Suppressor macrophage treated with lipopolysaccharide for 1 hour (primary cell): ENCODE measurements at regions not wholly inside any gene's neighbourhood (a gene's known extent, or its start where the extent isn't known, plus 50 kb on each side); places are given as distances from the start of the nearest gene placed in this dataset.
"Not testable (repeated sequence)": the region's sequence is repeated elsewhere in the genome, so short reads cannot be mapped to it uniquely, and the experiment has no call there.

ENCODE experiments used
- DNase-seq, 3 donors: peaks; one replicate each; pipeline ENCODE4 v3.0.0-alpha.2; 2020 to 2022

- no peak for DNase-seq
Observed at GRCh38 chr12:24505366-24506015, 443.4 kb downstream of the BCAT1 start.

DNA sequence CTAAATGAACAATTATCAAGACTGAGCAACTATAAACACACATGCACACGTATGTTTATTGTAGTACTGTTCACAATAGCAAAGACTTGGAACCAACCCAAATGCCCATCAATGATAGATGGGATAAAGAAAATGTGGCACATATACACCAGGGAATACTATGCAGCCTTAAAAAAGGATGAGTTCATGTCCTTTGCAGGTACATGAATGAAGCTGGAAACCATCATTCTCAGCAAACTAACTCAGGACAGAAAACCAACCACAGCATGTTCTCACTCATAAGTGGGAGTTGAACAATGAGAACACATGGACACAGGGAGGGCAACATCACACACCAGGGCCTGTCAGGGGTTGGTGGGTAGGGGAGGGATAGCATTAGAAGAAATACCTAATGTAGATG, 445.4 kb downstream of the BCAT1 start:
- not testable (repeated sequence) for DNase-seq

- no peak for DNase-seq
Observed at GRCh38 chr12:24500831-24501230, 448.1 kb downstream of the BCAT1 start.

- no peak for DNase-seq
Observed at GRCh38 chr12:24500421-24500820, 448.5 kb downstream of the BCAT1 start.

DNA sequence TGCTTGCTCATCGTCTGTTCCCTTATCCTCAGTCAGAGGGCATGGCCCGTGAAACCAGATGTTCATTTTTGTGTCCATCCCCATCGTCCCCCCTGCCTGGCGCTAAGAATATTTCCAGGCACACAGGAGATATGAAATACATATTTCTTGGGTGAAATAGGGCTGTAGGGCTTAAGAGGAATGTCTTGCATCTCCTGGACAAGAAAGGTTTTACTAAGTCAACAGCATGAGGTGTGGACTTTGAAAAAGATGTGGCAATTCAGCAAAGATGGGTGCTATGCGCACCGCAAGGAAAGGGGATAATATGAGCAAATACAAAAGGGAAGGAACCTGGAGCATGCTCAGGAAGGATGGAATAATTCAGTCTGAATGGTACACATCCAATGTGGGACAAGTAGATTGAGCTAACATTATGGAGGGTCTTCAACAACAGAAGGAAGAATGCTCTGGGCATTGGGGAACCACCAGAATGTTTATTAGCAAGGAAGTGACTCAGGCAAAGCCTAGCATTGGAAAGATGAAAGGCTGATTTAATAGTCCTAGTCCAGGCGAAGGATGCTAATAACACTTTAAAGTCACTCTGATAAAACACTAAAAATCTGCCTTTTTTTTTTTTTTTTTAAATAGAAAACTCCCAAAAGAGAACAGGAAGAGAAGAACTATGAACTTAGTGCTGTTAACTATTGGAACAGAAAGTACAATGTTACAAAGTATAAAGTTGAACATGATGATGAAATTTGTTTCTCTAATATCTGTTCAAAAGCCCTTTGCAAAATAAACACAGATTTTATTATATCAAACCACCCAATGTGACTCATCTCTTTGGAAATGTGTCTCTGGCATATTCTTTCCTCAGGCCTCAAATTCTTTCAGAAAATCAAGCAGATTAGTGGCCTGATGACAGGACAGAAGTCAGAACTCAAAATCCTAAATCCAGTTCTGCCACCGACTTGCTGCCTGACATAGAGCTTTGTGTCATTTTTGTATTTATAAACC, 449.5 kb downstream of the BCAT1 start:
- DNase-seq: no peak

GRCh38 chr12:24496755-24497154, 452.1 kb downstream of the BCAT1 start:
- DNase-seq: no peak

- DNase-seq: no peak
Observed at GRCh38 chr12:24494401-24494800, 454.5 kb downstream of the BCAT1 start.

DNA sequence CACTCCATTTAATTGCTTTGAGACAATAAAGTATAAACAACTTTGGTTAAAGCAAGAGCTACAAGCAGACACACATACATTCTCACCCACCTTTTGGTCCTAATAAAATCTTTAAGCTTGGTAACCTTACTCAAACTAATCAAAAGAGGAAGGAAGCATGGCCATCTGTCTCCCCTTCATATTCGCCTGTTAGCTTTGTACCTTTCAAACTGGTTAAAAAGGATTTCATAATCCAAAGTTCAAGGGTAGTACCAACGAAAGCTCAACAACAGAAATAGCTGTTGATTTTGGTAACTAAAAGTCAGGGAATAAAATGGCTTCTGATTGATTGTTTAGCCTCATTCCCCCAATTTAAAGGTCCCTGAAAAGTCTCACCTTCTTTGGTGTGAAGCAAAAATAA, 456.9 kb downstream of the BCAT1 start:
- no peak for DNase-seq

- DNase-seq: no peak
Observed at GRCh38 chr12:24489939-24490338, 459.0 kb downstream of the BCAT1 start.

DNA sequence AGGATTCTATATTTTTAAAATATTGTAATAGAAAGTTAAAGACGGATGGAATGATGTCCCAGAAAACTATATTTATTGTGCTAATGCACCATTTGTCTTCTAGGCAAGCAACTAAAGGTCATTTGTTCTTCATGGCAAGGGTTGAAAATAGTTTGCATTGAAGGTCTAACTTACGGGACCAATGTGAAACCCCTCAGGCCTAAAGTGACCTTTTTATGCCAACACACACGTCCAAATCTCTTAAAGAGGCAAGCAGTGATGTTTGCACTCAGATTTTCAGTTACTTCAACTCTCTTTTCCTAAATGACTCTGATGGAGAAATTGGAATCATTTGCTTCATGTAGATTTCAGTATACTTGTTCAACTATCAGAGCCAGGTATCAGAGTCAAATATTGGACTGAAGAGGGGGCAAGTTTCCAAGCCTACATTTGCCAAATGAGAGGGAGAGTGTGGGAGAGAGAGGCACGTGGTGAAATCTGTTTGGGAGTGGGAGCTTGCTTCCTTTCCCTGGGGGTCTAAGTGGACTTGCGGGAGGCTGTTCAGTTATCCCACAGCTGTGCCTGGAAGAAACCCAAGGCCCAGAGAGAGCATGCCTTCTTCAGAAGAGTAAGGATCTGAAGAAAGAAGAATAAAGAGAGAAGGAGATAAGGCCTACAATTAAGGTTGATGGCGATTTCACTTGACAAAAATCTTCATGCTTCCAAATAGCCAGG, 459.8 kb downstream of the BCAT1 start:
- no peak for DNase-seq

- no peak for DNase-seq
Observed at GRCh38 chr12:24488091-24488596, 460.8 kb downstream of the BCAT1 start.

GRCh38 chr12:24487606-24488005, 461.3 kb downstream of the BCAT1 start:
- DNase-seq: no peak

DNA sequence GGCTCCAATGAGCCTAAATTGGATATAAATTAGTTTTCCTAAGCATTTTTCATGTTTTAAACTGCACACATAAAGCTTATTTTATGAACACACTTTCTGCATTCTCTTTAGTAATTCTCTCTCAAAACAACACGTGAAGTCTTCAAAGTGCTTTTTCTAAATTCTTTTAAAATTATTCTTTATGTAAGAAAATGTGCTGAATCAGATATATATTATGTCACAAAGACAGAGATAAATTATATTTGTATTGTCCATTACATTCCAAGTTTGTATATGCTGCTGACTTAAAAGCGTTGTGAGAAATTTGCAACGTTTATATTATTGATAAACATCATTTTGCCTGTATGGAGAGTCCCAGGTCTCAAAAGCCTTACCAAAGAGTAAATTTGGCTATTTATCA, 465.2 kb downstream of the BCAT1 start:
- DNase-seq: no peak

DNA sequence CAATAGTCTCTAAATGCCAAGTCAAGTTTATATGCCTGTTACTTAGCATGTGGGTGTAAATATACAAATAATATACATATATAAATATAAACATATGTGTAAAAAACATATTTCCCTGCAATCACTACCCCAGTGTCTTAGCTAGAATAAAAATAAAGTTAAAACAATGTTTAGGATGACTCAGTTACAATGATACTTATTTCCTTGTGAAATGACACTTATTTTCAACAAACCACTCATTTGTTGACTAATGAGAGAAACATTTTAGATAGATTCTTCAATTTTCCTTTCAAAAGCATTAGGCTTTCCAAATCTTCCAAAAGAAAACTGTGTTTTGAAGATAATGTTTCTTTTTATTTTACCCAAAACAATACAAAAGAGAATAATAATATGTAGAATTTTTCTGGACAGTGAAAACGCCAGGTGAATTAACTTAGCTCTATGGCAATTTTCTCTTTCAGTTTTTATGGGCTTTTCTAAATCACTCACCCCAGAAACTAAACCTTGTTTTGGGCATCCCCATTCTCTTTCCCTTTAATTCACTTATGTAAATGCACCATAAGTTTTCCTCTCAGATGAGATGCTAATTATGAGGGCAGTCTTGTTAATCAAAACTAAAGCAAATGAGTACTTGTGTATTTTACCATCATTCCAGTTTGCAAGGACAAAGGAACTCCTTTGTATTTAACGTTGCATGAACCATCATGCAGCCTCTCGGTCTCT, 465.9 kb downstream of the BCAT1 start:
- no peak for DNase-seq

- no peak for DNase-seq
Observed at GRCh38 chr12:24482044-24482443, 466.9 kb downstream of the BCAT1 start.

- DNase-seq: peak; percentile 10 to 29 (median 28)
Observed at GRCh38 chr12:24480766-24481449, 468.0 kb downstream of the BCAT1 start.

GRCh38 chr12:24479131-24479530, 469.8 kb downstream of the BCAT1 start:
- no peak for DNase-seq

DNA sequence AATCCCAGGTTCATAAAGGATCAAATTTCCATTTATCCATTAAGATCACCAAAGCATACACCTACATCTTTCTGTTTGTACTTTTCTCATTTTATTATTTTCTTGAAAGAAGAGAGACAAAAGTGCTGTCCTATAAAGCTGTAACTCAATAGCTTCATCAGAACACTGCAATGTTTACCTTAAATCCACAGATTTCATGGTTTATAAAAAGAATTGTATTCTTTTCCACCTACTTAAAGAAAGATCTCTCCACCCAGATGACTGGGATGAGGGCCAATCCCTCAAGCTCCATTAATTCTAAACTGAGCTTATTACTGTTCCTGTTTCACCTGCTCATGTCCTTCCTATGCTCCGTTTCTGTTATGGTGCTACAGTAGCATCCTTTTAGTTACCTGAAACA, 470.6 kb downstream of the BCAT1 start:
- no peak for DNase-seq

- no peak for DNase-seq
Observed at GRCh38 chr12:24476310-24476709, 472.6 kb downstream of the BCAT1 start.

DNA sequence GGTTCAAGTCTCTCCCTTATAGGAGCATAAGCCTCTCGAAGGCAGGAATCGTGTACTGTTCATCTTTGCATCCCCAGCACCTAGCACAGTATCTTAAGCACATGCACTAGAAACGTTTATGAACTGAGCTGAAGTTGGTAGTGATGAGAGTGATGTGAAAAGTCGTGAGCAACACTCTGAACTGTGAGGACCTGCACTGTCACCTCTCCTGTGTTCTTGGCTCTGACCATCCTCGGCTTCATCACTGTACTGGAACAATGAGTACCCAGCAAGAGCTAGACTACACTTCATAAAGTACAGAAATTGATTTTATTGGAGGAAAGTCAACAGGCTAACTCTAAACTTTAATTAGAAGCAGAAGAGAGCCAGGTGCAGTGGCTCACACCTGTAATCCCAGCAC, 473.6 kb downstream of the BCAT1 start:
- no peak for DNase-seq

GRCh38 chr12:24473097-24473496, 475.8 kb downstream of the BCAT1 start:
- no peak for DNase-seq

- DNase-seq: peak; percentile 21 to 55 (median 50)
Observed at GRCh38 chr12:24470050-24470449, 478.9 kb downstream of the BCAT1 start.
